ENCODE measurements at regions not wholly inside any gene's neighbourhood (a gene's known extent, or its start where the extent isn't known, plus 50 kb on each side); places are given as distances from the start of the nearest gene placed in this dataset.
"Not testable (repeated sequence)": the region's sequence is repeated elsewhere in the genome, so short reads cannot be mapped to it uniquely, and the experiment has no call there.

DNA sequence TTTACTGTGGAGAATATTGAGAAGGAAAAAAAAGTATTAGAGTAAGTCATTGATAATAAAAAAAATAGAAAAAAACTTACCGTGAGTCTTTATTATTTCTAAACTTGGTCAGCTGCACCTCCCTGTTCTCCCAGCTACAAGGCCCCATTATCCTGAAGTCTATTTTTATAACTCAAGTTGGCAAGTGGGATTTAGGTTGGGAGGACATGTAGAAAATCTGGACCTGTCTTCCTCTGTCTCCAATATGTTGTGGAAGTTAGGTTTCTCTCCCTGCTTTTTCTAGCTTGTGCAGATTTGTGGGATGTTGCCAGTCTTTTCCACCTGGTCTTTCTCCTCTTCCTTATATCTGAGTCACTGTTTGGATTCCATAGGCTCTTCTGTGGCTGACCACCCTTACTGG, 361.4 kb downstream of the HLX start:
- in situ Hi-C loops (cut with MboI; ENCODE audit: low sequenced_read_pairs) = no loop called here

DNA sequence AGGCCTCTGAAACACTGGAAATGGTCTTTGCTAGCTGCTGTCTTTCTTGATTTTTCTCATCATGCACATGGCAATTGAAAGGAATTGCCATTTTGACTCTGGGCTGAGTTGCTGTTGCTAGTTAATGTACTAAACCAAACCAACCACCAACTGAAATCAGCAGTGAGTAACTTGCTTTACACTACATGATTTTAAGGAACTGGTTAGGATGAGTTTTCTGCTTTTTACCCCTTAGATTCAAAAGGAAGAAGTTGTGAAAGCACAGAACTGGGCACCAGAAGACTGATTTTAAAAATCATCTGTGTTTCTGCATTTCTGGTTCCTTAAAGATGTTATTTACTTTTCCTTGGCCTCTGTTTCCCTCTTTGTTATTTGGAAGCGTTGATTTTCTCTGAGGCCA, 361.9 kb downstream of the HLX start:
- in situ Hi-C loops (cut with MboI; ENCODE audit: low sequenced_read_pairs) = no loop called here

DNA sequence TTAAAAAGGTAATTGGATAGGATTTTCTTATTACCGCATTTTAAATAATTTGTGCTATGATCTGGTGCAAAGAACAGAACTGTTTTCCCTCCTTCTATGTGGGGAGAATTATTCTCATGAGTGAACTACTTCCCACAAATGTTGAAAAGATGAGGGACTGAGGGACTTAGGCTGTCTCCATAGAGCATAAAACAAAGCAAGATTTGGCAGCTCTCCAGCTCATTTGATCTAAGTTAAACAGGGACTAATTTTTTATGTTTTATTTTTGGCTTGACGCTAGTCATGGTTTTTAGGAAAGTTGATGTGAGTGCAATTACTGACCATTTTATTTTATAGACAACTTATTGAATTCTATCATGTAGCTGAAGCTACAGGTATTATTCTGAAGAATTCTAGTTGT, 362.3 kb downstream of the HLX start:
- in situ Hi-C loops (cut with MboI; ENCODE audit: low sequenced_read_pairs) = no loop called here

DNA sequence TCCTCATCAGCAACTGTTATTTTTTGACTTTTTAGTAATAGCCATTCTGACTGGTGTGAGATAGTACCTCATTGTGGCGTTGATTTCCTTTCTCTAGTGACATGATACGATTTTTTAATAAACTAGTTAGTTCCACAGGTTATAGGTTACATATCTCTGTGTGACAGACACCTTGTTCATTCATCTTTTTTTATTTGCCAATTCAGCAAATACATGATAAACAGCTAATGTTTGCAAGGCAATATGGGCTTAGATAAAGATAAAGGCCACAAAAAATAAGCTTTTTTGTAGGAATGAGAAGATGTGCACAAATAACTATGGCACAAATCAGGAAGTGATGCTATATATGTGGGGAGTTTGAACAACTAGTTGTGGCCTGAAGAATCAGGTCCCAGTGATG, 366.8 kb downstream of the HLX start:
- in situ Hi-C loops (cut with MboI; ENCODE audit: low sequenced_read_pairs) = no loop called here

DNA sequence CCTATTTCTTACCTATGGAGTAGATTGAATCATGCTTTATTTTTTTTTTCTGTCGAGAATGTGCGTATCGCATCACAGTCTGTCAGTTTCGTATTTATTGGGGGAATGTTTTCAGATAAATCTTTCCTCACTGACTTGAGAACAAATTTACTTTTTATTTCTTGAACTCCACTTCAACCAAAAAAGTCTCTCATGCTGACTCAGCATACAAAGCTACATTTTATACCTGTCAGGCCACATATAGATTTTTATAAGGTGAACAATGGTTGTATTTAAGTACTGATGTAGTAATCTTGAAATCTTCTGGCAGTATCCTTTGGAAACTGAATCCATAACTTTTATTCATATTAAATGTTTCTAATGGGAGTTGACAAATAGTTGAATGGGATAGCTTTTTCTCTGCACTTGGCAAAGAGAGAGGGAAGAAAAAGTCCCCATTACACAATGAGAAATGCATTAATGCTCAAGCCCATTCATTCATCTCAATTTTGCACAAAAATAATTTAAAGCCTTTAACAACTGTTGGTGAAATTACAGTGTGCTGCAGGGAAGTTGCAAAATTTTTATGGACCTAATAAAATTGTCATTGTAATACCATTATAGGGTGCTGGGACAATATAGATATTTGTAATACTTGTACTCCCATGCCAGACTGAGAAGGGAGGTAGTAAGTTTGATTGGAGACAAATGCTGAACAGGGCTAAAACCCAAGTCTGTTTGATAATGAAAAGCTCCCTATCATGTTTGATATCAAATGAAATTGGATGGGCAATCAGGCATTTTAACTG, 367.6 kb downstream of the HLX start:
- in situ Hi-C loops (cut with MboI; ENCODE audit: low sequenced_read_pairs) = no loop called here

DNA sequence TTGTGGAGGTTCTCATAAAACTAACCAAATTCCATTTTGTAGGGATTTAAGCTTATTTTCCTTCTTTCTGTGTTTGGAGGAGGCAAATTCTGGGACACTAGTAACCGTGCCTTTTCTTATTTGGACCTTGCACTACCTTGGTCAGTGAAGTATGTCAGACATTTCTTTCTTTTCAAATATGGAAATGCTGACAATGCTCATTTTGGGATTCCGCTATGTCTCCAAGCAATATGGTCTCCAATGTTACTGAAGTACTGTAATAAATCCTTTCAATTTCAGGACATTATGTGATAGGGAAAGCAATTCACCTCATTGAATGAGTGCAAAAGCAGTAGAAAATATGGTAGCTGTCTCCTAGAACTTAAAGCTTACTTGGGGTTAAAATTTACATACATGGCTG, 372.3 kb downstream of the HLX start:
- in situ Hi-C loops (cut with MboI; ENCODE audit: low sequenced_read_pairs) = no loop called here

DNA sequence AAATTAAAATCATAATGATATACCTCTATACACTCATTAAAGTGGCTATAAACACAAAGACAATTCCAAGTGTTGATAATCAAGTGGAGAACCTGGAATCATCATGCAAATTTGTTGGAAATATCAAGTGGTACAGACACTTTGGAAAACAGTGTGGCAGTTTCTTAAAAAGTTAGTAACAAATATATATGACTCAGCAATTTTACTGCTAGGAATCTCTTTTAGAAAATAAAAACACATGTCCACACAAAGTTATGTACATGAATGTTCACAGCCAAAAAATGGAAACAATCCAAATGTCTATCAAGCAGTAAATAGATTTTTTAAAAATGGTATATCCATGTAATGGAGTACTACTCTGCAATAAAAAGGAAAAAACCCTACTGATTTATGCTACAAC, 375.6 kb downstream of the HLX start:
- in situ Hi-C loops (cut with MboI; ENCODE audit: low sequenced_read_pairs) = no loop called here

DNA sequence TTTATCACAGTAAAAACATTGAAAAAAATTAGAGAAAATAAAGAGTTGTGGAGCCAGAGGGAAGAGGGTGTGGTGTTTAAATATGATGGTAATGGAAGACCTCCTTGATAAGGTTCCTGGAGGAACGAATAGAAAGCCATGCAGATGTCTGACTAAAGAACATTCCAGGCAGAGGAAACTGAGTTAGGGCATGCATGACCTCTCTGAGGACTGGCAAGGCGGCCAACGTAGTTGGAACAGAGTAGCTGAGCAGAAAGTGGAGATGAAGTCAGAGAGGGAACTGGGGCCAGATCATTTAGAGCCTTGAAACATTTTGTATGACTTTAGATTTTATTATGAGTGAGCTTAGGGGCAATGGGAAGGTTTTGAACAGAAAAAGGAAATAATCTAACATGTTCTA, 377.5 kb downstream of the HLX start:
- in situ Hi-C loops (cut with MboI; ENCODE audit: low sequenced_read_pairs) = no loop called here

DNA sequence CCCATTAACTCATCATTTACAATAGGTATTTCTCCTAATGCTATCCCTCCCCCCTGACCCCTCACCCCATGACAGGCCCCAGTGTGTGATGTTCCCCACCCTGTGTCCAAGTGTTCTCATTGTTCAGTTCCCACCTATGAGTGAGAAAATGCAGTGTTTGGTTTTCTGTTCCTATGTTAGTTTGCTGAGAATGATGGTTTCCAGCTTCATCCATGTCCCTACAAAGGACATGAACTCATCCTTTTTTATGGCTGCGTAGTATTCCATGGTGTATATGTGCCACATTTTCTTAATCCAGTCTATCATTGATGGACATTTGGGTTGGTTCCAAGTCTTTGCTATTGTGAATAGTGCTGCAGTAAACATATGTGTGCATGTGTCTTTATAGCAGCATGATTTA, 378.3 kb downstream of the HLX start:
- in situ Hi-C loops (cut with MboI; ENCODE audit: low sequenced_read_pairs) = not testable (repeated sequence)

DNA sequence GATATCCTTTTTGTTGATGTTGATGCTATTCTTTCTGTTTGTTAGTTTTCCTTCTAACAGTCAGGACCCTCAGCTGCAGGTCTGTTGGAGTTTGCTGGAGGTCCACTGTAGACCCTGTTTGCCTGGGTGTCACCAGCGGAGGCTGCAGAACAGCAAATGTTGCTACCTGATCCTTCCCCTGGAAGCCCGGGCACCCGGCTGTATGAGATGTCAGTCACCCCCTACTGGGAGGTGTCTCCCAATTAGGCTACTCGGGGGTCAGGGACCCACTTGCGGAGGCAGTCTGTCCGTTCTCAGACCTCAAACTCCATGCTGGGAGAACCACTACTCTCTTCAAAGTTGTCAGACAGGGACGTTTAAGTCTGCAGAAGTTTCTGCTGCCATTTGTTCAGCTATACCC, 383.4 kb downstream of the HLX start:
- in situ Hi-C loops (cut with MboI; ENCODE audit: low sequenced_read_pairs) = not testable (repeated sequence)

DNA sequence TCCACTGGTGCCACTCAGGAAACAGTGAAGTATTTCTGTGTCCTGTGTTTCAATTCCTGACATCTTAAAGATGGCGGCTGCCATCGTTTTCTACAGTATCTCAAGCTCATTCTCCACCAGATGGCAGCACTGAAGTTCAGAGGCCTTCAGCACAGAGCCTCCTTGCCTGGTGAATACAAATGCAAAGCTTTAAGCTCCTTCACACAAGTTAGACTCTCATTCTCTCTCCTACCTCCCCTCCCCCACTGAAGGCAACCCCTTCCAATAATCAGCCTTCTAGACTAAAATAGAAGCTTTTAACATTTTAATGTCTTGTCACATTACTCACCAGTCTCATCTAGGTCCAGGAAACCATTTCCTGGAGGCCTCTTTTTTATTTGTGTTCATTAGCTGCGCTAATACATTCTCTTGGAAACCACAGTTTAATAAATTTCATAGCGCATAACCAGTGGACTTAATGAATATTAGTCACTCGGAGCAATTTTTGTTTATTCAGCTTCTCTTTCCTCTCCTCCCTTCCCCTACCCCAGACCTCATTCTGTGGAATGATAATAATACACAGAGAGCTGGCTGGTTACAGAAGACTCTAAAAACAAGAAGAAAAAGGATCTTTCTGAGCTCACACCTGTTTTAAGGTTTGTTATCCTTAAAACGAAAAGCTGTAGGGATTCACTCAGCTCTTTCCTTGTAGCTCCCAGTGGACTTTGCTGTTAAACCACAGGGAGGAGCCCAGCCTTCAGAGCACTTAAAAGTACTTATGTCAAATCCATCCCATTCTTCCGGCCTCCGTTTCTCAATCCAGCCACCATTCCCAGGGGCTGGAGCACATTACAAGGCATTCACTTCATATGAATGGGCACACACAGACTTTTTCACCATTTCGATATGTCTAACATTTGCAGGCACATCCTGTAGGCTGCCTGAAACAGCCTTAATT, 384.9 kb downstream of the HLX start:
- in situ Hi-C loops (cut with MboI; ENCODE audit: low sequenced_read_pairs) = no loop called here

DNA sequence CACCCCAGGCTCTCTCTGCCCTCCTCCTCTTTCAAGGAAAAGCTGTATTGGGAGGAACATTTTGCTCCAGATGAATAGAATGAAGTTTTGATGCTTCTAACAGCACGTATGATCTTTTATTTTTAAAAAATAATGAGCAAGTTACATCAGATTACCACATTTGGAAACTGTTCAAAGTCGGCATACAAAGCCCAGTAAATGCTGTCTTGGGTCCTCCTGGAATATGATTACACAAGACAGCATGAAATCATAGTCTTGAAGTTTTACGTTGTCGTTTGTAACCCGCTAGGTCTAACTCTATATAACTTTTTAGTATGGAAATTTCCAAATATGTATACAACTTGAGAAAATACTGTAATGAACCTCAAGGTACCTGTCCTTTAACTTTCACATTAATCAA, 385.6 kb downstream of the HLX start:
- in situ Hi-C loops (cut with MboI; ENCODE audit: low sequenced_read_pairs) = no loop called here

DNA sequence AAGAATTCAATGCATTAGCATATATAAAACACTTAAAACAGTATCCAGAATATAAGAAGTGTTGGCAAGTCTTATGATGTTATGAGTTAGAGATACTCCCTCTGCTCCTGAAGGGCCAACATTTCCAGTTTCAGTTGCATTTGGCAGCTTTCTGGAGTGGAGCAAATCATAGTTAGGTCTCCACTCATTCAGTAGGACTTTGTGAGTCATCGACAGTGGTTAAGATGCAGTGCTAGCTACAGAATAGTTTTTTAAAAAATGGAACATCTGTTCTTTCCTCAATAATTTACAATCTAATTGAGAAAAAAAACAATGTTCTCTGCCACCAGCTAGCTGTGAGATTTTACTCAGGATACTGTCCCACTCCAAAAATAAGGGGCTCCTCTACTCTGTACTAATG, 389.1 kb downstream of the HLX start:
- in situ Hi-C loops (cut with MboI; ENCODE audit: low sequenced_read_pairs) = no loop called here

DNA sequence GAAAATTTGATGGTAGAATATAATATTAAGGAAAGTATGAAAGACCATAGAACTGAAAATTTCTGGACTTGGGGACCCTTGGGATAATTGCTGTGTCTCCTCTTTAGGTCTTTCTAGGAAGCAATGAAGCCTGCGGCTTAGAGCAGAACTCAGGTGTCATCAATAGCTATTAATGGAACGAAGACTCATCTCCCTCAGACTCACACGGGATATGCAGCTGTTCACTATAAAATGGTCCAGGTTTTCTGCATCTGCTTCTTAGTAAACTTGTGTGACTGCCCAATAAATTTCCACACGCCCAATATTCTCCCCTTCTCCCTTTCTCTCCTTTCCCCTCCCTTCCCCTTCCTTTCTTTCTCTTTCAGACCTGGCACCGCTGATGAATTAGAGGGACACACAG, 392.5 kb downstream of the HLX start:
- in situ Hi-C loops (cut with MboI; ENCODE audit: low sequenced_read_pairs) = no loop called here

DNA sequence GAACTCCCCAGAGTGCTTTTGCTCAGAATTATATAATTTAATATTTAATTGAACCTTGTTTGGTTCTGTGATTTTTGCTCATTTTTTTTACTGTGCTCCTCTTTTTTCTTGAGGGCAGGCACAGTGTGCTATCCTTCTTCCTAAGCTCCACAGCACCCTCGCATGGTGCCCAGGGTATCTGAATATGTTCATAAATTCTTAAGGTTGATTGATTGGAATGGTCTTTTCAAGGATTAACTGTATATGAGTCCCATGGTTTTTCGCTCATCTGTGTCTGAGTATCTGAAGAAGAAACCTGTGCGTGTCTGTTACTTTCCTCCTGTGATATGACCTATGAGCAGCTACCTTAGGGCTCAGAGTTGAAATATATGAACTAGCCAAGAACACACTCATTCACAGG, 393.7 kb downstream of the HLX start:
- in situ Hi-C loops (cut with MboI; ENCODE audit: low sequenced_read_pairs) = no loop called here

DNA sequence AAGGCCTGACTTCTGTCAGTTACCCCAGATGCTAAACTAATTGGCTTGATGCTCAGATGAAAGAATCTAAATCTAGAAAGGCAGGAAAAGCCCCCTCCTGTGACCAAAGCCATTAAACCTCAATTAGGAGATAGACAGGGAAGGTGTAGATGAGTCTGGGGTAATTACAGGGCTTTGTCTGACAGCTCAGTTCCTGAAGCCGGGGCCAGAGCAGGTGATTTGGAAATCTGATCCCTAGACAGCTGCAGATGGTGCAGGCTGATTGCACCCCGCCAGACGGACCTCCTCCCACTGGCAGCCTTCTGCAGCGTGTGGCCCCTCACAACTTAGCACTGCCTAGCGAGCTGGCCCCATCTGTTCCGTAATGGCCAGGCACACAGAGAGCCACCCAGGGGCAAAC, 395.1 kb downstream of the HLX start:
- in situ Hi-C loops (cut with MboI; ENCODE audit: low sequenced_read_pairs) = no loop called here

DNA sequence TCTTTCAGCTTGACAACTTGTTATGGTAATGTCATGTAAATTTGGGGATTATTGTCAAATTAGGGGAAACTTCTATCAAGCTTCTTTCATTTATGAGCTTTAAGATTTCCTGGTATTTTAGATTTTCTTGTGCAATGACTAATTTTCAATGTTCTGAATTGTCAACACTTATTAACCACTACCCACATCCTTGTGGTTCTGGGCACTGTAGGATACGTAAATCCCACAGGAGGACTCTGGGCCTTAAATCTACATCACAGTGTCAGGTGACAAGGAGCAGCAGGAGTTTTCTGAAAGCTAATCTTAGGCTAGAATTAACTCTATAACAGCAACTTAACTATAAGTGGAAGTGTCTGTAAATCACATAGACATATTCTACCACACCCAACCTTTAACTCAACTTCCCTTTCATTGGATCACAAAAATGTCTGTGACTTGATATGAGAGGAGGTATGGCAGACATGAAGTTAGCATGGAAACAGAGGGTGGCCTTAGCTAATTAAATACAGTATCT, 397.7 kb downstream of the HLX start:
- in situ Hi-C loops (cut with MboI; ENCODE audit: low sequenced_read_pairs) = no loop called here

DNA sequence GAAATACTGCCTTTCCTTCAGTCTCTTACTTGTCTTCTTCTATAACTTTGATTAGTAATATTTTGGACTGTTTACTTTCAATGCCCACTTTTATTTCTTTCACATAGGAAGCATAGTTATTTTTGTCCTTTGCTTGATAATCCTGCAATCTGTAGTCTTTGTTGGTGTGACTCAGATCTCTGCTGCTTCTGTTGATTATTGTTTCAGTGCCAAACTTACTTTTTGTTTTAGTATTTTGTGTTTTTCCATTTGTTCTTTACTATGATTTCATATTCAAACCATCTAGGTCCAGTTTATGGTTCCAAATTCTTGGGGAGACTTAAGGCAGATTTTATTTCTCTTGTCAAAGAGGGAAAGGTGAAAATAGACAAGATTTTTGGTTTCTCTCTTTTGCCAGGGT, 399.9 kb downstream of the HLX start:
- in situ Hi-C loops (cut with MboI; ENCODE audit: low sequenced_read_pairs) = no loop called here

DNA sequence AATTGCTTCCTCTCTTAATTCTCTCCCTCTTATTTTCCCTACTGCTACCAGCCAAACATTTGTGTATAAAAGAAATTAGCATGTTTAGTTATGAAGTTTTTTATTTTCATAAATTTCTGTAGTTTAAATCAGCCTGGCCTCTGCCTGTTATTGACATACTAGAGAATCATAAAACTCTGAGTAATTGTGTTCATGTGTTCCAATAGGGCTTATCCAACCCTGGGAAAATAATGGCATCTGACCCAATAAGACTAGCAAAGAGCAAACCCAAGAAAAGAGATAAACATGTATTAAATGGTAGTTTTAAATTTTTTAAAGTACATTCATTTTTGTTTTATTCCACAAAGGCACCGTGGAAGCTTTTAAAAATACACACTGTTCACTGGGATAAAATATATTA, 404.3 kb downstream of the HLX start:
- in situ Hi-C loops (cut with MboI; ENCODE audit: low sequenced_read_pairs) = no loop called here

DNA sequence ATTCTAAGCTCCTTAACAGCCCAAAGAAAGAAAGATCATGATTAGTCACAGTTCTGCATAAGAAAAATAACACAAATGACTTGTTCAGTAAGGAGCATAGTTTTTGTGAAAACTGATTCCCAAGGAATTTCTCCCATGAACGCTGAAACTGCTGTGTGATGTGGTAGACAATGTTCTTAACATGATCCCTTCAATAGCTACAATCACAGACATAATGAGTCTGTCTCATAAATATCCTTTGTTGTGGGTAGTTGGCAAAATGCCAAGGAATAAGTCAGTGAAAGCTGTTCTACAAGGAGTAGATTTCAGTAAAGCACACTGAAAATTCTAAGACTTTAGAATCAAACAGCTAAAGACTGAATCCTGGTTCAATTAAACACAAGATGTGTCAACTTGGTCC, 404.8 kb downstream of the HLX start:
- in situ Hi-C loops (cut with MboI; ENCODE audit: low sequenced_read_pairs) = no loop called here

DNA sequence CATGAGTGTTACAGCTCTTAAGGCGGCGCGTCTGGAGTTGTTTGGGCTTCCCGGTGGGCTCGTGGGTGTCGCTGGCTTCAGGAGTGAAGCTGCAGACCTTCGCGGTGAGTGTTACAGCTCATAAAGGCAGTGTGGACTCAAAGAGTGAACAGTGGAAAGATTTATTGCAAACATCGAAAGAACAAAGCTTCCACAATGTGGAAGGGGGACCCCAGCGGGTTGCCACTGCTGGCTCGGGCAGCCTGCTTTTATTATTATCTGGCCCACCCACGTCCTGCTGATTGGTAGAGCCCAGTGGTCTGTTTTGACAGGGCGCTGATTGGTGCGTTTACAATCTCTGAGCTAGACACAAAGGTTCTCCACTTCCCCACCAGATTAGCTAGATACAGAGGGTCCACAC, 405.7 kb downstream of the HLX start:
- in situ Hi-C loops (cut with MboI; ENCODE audit: low sequenced_read_pairs) = not testable (repeated sequence)

All from HL-60/S4 (cell line).